ENCODE measurements at regions not wholly inside any gene's neighbourhood (a gene's known extent, or its start where the extent isn't known, plus 50 kb on each side); places are given as distances from the start of the nearest gene placed in this dataset.
A peak's percentile ranks its signal among the peaks of the same experiment; 100 is the strongest.

DNA sequence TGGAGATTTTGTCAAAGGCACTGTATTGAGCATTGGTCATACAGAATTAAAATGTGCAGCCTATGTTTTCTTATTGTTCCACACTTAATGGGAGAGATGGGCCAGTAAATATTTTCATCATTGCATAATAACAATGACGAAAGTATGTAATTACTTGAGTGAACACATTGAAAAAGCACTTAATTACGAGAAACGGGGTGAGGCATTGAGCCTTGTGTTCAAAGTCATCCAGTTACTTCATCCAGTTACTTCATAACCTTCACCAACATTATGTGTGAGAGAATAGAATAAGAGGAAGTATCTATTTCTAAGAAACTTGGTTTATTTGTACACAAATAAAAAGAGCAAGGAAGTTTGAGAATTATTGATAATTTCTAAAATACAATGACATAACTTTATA, 1427.0 kb downstream of the ADGRL3 start:
- no peak for DNase-seq

DNA sequence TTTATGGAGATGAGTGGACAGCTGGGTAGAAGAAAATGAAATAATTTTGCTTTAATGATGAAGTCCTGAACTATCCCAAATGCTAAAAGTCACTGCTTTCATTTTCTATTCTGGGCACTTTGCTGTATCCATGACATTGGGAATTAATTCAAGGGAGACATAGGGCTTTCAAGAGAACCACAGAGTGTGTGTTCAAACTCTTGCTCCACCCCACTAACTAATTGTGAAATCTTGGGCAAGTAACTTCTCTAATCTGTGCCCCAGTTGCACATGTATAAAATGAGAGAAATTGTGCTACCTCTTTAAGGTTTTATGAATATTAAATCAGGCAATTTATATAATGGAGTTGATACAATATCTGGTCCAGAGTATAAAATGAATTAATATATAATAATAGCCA, 1422.0 kb downstream of the ADGRL3 start:
- no peak for DNase-seq

DNA sequence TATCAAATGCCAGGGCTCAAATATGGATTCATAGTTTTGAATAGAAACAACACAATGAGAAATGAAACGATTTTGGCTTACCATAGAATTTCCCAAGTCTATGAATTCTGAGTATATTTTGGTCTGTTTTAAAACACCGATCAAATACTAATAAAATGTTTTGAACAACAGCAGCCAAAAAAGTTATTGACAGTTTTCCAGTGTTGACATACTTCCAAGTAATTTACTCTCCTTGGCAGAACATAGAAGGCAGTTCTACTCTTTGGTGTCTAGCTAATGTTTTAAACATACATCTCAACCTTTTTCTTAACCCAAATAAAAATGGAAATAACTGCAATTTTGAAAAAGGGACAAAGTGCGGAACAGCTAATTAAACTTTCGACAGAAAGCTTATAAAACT, 1419.8 kb downstream of the ADGRL3 start:
- DNase-seq: no peak

DNA sequence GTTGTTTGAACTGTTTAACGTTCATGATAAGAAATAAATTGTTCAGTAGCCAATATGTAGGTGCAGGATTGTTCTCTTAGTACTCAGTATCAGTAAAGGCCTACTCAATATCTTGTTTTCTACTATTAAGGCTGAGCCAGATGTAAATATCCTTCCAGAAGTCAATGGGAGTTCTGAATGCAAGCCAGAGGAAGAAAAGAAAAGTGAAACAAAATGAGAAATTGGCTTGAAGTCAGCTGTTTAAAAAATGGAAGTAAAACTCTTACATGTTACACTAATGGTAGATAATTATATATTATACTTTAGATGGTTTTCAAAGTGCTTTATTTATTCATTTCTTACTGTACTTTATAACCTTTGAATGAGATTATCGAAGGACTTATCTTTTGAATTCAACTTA, 1417.9 kb downstream of the ADGRL3 start:
- DNase-seq: no peak

DNA sequence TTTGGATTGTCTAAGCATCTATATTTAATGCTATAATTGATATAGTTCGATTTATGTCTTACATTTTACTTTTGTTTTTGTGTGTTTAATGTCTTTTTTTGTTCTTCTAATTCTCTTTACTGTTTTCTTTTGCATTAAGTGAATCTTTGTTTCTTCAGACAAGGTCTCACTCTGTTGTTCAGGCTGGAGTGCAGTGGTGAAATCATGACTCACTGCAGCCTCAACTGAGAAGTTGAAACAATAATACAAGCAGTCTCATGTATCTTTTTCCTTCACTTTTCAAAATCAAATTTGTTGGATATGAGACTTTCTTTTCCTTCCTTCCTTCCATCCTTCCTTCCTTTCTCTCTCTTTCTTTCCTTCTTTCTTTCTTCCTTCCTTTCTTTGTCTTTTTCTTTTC, 1401.6 kb downstream of the ADGRL3 start:
- DNase-seq: no peak

DNA sequence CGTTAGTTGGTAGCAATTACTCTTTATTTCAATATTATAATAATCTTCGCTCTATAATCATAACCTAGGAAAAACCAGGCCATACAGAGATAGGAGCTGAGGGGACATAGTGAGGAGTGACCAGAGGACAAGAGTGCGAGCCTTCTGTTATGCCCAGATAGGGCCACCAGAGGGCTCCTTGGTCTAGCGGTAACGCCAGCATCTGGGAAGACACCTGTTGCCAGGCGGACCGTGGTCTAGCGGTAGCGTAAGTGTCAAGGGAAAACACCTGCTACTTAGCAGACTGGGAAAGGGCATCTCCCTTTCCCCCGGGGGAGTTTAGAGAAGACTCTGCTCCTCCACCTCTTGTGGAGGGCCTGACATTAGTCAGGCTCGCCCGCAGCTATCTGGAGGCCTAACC, 1395.1 kb downstream of the ADGRL3 start:
- DNase-seq: peak; percentile 7

DNA sequence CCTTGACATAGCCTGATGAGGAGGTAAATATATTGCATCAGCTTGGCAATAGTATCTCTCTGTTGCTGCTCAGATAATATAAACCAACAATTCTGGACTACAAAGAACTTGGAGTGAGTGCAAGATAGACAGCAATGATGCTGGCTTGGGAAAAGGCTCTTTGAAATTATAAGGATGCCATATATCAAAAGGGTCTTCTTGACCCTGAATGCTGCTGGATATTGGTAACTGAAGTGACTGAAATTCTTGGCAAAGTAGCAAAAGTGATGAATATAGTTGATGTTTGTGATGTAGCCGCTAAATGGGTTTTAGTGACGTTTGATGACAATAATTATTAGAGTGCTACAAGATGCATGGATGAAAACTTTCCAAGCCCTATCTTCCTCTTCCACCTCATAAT, 1391.6 kb downstream of the ADGRL3 start:
- no peak for DNase-seq

DNA sequence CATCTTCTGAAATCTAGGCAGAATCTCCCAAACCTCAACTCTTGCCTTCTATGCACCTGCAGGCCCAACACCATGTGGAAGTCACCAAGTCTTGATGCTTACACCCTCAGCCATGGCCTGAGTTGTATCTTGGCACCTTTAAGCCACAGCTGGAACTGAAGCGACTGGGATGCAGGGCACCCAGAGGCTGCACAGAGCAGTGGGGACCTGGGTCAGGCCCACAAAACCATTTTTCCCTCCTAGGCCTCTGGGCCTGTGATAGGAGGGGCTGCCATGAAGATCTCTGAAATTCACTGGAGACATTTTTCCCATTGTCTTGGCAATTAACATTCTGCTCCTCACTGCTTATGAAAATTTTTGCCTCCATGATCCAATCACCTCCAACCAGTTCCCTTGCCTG, 1388.5 kb downstream of the ADGRL3 start:
- no peak for DNase-seq

DNA sequence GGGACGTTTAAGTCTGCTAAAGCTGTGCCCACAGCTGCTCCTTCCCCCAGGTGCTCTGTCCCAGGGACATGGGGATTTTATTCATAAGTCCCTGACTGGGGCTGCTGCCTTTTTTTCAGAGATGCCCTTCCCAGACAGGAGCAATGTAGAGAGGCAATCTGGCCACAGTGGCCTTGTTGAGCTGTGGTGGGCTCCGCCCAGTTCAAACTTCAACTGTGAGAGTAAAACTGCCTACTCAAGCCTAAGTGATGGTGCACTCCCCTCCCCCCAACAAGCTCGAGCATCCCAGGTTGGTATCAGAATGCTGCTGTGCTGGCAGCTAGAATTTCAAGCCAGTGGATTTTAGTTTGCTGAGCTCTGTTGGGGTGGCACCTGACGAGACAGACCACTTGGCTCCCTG, 1371.4 kb downstream of the ADGRL3 start:
- no peak for DNase-seq

DNA sequence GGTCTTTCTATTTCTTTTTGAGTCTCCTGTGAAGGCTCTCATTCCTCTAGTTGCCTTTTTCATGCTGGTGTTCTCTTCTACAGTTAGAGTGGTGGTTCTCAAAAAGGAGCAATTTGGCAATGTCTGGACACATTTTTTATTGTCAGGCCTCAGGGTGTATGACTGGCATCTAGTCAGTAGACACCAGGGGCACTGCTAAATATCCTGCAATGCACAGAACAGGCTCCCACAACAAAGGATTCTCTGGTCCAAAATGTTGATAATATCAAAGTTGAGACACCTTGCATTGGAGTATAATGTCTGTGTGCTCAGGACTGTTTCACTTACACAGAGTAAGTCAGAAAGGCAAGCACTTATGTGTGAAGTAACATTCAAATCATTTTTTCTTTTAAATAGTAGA, 1360.7 kb downstream of the ADGRL3 start:
- no peak for DNase-seq

DNA sequence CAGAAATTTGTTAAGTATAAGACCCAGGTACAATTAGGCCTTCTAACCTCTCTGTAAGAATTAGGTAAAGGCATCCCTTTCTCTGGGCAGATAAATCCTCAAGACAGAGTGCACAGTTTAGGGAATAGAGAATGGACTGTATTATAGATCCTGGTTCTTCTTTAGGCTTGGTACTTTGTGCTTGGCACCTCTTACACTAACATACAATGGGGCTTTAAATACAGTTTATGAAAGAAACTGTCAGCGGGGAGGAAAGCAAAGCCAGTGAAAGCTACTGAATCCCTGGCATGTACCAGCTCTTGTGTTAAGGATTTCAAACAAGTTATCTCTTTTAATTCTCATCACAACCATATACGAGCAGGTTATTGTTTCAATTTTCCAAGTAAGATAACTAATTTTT, 1350.0 kb downstream of the ADGRL3 start:
- no peak for DNase-seq

DNA sequence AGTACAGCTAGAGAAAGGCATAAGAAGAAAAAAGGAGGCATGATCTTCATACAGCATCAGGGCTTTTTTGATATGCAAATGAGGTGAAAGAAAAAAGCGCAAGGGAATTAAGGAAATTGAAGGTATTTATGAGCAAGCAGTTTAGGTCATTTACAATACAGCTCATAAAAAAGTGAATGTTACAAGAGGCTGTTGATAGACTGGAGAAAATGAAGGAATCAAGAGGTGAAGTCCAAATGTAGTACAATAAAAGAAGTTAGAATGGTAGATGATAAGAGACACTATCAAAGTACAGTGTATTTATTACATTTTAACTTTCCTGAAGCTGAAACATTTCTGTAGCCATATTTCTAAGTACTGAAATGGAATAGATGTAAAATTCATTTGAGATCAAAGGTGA, 1349.5 kb downstream of the ADGRL3 start:
- DNase-seq: no peak

DNA sequence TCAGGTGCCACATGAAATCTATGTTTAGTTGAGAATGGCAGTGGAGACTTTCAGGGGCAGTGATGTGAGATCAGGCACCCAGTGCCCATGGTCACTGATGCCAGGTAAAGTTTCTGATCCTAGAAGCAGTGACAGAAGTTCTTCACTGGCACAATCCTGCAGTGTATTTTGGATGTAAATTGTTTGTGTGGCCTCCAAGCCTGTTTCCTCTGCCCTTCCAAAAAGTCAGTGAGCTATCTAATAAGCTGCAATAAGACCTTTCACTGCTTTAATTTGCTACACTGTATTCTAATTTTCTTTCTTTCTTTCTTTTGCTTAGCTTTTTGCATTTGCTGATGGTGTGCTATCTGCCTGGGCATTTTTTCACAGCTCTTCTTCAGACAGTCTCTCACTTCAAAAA, 1348.6 kb downstream of the ADGRL3 start:
- DNase-seq: no peak

DNA sequence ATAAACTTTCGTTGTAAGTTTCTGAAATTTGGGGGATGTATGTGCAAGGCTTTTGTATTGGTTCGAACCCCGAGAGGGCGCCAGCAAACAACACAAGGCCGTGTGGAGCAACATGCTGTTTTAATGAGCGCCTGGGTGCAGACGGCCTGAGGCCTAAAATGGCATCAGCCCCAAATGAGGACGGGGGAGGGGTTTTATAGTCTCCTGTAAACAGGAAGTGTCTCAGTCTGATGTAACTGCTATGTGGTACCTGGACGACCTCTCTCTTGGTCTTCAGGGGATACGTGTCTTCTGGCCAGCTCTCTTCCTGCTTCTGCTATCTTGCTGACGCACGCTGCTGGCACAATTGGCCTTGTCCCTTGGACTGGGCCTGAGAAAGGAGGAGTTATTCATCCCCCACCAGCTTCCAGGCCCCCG, 1348.0 kb downstream of the ADGRL3 start:
- DNase-seq: no peak

DNA sequence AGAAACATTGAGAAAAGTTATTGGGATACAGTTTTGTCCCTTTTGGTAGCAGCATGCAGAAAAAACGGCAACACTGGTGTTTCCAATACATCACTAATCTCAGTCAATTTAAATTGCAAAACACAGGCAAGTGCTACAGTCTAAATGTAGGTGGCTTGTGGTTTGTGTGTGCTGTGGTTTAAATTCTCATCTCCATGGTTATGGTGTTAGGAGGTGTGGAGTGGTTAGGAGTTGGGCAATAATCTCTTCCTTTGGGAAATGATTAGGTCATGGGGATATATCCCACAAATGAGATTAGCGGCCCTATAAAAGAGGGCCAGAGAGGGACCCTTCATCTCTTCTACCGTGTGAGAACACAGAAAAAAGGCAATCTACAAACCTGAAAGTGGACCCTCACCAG, 1344.3 kb downstream of the ADGRL3 start:
- no peak for DNase-seq

DNA sequence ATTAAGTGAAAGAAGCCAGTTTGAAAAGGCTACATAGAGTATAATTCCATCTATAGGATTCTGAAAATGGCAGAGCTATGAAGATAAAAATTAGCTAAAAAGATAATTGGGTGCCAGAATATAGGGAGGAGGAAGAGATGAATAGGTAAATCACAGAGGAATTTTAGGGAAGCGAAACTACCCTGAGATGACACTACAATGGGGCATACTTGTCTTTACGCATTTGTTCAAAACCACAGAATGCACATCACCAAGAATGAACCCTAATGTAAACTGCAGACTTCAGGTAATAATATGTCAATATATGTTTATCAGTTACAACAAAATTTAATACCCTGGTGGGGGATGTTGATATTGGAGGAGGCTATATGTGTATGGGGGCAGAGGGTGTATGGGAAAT, 1342.9 kb downstream of the ADGRL3 start:
- no peak for DNase-seq

DNA sequence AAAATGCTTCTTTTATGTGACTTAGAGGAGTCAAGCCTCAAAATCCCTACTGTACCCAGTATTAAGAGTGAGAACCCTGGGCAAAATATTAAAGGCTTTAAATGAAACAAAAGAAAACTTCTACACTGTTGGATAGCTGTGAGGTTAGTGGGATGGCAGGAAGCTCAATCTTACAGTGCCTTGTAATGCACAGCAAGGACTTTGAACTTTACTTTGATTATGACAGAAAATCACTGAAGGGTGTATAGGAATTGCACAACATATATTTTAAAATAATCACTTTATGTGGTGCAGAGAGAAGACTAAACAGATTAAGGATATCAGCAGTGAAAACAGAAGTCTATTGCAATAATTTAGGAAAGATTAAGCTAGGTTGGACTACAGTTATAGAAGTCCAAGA, 1333.4 kb downstream of the ADGRL3 start:
- DNase-seq: no peak

DNA sequence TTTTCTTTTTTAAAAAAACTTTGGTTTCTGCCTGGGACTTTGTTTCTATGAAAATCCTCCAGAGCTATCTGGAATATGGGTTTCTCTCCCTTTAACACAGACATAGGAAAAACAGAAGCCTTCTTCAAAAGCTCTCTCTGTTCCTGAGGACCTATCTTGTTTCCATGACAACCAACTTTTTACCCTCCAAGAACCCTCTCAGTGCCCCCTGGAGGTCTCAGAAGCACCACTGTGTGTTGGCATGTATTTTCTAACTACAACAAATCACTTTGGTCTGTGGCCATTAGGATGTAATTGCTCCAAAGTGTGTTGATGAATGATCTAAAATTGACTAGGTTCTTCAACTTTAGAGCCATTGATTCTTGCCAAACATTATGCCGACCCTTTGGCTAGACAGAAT, 1331.6 kb downstream of the ADGRL3 start:
- no peak for DNase-seq

DNA sequence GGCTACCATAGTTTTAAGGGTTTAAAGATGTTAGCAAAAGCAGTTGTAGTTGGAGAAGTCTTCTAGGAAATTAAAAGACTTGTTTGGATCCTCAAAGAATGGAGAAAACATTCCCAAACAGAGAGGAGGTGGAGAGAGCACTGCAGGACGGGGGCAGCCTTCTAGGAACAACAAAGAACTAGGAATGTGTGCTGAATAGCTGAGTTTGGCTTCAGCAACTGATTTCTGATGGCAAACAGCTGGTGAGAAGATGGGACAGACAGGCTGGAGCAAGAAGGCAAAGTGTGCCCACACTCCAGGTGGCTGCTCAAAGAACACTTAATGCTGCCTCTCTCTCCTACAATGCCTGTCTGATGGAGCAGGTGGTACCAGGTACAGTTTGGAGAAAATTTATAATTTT, 1331.1 kb downstream of the ADGRL3 start:
- no peak for DNase-seq

DNA sequence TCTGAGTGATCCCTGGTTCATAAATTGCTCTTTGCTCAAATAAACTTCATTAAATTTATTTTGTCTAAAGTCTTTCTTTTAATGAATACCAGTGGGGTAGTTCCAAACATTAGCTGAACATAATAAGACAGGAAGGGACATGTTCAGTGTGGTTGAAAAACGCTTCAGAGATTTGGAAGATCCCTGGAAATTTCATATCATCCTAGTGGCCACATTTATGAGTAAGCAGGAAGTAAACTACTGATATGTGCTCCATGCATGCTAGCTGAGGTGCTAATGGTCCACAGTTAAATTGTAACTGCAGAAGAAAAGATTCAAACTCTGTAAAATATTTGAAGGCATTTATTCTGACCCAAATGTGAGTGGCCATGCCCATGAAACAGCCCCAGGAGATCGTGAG, 1328.7 kb downstream of the ADGRL3 start:
- DNase-seq: no peak

DNA sequence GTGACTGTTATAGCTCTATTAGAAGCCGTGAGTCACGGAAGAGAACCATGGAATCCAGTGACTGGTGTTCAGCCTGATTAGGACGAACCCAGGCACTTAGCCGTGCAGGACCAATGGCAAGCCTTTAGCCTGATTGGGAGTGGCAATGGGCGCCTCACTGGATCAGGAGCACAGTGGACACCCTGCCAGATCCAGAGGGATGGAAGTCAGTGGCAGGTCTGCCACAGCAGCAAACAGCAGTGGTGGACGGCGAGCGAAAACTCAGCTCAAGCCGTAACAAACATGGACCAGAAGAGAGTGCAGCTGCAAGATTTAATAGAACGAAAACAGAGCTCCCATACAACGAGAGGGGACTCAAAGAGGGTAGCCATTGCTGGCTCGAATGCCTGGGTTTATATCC, 1326.5 kb downstream of the ADGRL3 start:
- DNase-seq: no peak

DNA sequence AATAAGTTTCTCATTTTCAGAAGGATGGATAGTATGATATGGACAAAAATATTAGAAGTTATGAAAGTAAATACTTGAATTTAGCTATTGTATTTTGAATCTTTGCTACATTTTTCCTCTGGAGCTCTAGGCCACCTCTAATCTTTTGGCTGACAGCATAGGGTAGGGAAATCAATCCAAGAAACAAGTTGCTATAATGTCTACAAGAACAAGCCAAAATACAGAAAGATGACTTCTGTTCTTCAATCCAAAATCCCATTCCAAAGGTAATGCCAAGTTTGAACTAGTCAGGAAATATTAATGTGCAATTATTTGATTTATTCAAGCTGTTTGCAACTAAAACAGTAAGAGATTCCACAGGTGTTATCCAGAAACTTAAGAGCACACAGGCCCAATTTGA, 1323.1 kb downstream of the ADGRL3 start:
- no peak for DNase-seq

DNA sequence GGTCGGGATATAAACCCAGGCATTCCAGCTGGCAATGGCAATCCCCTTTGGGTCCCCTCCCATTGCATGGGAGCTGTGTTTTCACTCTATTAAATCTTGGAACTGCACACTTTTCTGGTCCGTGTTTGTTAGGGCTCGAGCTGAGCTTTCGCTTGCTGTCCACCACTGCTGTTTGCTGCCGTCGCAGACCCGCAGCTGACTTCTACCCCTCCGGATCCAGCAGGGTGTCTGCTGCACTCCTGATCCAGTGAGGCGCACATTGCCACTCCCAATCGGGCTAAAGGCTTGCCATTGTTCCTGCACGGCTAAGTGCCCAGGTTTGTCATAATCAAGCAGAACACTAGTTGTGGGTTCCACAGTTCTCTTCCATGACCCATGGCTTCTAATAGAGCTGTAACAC, 1322.1 kb downstream of the ADGRL3 start:
- DNase-seq: no peak

DNA sequence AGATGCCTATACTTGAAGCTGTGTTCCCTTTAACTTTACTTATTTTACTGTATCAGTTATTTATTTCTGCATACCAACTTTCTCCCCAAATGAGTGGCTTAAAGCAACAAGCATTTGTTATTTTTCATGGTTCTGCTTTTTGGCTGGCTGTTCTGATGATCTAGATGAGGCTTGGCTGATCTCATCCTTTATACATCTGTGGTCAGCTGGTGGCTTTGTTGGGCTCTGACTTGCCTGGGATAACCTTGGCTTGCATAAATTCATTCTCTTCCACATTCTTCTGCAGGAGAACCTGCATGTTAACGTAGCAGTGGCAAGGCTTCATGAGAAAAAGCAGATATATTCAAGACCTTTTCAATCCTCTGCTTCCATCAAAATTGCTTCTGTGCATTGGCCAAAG, 1317.6 kb downstream of the ADGRL3 start:
- DNase-seq: no peak

DNA sequence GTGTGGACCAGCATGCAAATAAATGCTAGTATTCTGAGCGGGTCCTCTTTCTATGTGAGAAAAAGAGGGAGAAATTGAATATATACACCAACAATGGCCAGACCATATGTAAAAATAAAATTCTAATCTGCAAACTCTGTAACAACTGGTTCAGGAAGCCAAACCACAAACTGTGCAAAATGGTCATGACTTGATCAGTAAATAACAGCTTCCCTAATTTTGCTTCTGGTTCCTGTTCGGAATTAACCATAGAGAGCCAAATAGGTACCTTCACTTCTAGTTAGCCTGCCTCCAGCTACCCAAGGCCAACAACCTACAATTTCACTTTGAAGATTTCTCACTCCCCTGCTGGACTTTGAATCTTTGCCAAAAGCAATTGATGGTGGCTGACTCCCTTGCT, 1313.2 kb downstream of the ADGRL3 start:
- no peak for DNase-seq

DNA sequence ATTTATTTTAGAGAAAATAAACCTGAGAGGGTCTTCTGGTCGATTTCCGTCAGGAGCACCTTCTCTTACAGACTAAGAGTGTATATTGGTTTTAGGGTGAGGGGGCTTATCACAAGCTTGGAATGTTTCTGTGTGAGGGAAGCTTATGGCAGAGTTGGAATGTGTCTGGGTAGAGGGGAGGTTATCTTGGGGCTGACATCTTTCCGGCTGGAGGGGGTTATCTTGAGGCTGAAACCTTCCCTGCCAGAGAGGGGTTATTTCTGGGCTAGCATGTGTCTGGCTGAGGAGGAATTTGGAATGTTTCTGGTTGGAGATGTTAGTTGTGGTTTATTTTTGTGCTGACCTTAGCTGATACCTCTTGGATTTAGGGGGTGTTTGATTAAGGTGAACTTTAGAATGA, 1312.1 kb downstream of the ADGRL3 start:
- no peak for DNase-seq
